ENCODE measurements at regions not wholly inside any gene's neighbourhood (a gene's known extent, or its start where the extent isn't known, plus 50 kb on each side); places are given as distances from the start of the nearest gene placed in this dataset.
"Not testable (repeated sequence)": the region's sequence is repeated elsewhere in the genome, so short reads cannot be mapped to it uniquely, and the experiment has no call there.

DNA sequence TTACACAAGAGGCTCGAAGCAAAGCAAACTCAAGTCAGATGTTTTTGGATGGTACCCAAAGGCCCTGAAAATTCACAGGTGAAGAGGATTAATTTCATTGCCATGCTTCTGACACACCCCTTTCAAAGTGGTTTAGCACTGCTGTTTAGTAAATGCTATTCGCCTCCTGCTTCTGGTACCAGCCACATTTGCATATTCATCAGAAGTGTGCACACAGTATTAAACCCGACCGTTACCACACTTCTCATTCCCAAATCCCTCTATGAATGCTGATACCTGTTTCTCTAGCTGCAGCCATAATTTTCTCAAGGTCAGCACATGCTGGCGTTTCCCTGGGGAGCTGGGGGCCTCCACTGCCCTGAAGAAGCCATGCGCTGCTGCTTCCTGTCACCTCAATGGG, 179.8 kb upstream of the DAB1 start:
- Mint-ChIP-seq H3K4me1 (no peaks in the 10 kb centered on the region), H3K4me3 (no peak overlapping the region), H3K27me3 (peaks cover 23% of the 10 kb centered on the region), H3K9me3 (no peaks in the 10 kb centered on the region), H3K36me3 (ENCODE audit: insufficient read depth) (no peaks in the 10 kb centered on the region), H3K27ac (ENCODE audit: low read depth) (no peak overlapping the region)
- DNase-seq (ENCODE audit: low spot score in 2 of 2) (no peak), ATAC-seq (replicated peaks; ENCODE audit: extremely low read depth, poor library complexity, severe bottlenecking) (no peak)

- no peaks in the 10 kb centered on the region for H3K4me1 Mint-ChIP-seq
- DNase-seq (ENCODE audit: low spot score in 2 of 2) (no peak), ATAC-seq (replicated peaks; ENCODE audit: extremely low read depth, poor library complexity, severe bottlenecking) (no peak)
- no peak overlapping the region for H3K27ac Mint-ChIP-seq (ENCODE audit: low read depth)
- no peak overlapping the region for H3K4me3 Mint-ChIP-seq
- H3K36me3 Mint-ChIP-seq (ENCODE audit: insufficient read depth), result no peaks in the 10 kb centered on the region
- peaks cover 5% of the 10 kb centered on the region for H3K9me3 Mint-ChIP-seq
- H3K27me3 Mint-ChIP-seq, result peaks cover 25% of the 10 kb centered on the region
These were observed 176.6 kb upstream of the DAB1 start for GRCh38 chr1:57600424-57600823.

DNA sequence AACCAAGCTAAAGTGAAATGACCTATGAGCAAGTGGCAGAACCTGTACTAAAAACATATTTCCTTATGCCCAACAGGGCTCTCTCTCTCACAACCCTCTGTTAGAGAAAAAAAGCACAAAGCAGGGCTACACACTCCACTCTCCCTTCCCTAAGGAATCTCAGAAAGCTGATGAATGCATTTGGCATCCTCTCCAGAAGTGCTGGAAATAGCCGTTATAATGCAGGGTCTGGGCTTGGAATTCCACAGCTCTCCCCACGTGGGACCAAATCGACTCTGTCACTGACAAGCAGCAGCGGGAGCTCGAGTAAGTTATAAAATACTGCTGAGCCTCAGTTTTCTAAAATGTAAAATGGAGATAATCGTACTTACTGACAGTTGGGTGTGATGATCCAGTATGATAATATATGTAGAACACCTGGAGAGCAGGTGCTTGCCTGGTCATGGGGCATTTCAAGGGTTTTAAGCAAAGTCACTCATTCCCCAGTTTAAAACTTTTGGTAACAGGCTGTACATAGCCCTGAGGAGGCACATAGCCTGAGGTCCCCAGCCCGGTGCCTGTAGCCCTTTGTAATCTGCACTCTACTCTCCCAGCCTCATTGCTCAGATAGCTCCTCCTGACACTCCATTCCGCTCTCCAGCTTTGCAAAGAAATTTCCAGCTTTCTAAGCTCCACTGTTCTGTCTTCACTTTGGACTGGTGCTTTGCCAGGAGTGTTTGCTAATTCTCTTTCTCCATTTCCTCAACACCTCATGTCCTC, 175.6 kb upstream of the DAB1 start:
- no peak overlapping the region for H3K27ac Mint-ChIP-seq (ENCODE audit: low read depth)
- ATAC-seq (replicated peaks; ENCODE audit: extremely low read depth, poor library complexity, severe bottlenecking), result no peak

DNA sequence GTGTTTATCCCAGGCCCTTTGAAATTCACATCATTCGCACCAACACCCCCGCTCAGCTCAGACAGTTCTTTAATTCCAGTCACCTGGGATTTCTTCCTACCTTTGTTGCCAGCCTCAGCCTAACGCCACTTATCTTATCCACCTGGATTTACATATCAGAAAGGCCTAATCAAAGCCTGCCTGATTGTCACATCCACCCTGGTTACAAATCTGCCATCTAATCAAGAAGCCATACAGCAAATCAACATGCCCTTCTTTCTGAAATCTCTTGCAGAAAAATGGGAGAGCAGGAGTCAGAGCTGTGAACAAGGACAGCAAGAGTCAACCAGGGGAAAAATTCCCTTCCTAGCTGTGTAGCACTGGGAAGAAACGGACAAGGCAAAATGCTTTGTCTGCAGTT, 173.2 kb upstream of the DAB1 start:
- DNase-seq (ENCODE audit: low spot score in 2 of 2) (no peak), ATAC-seq (replicated peaks; ENCODE audit: extremely low read depth, poor library complexity, severe bottlenecking) (no peak)
- Mint-ChIP-seq H3K36me3 (ENCODE audit: insufficient read depth) (no peaks in the 10 kb centered on the region), H3K27ac (ENCODE audit: low read depth) (no peak overlapping the region), H3K4me1 (no peaks in the 10 kb centered on the region), H3K27me3 (peaks cover 21% of the 10 kb centered on the region), H3K9me3 (peaks cover 5% of the 10 kb centered on the region), H3K4me3 (no peak overlapping the region)

More for the DNA sequence above, 175.6 kb upstream of the DAB1 start:
- Mint-ChIP-seq H3K36me3 (ENCODE audit: insufficient read depth) (no peaks in the 10 kb centered on the region), H3K4me1 (no peaks in the 10 kb centered on the region), H3K27me3 (peaks cover 27% of the 10 kb centered on the region), H3K4me3 (no peak overlapping the region), H3K9me3 (peaks cover 5% of the 10 kb centered on the region)
- no peak for DNase-seq (ENCODE audit: low spot score in 2 of 2)

DNA sequence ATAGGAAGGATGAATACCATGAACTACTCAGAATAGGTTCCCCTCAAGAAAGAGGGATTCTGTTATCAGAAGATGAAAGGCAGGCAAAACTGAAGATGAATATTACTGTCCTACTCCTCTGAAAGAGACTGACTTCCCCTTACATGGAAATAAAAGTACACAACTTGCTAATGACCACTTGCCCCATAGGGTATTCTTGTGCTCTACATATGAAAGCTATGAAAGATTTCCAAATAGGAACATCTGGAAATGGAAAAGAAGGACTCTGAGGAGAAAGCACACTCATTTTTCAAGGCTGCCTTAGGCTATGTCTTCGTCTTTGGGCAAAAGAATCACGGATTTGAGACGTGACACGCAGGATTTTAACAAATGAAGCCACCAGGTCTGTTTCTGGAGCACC, 170.1 kb upstream of the DAB1 start:
- Mint-ChIP-seq H3K27ac (ENCODE audit: low read depth) (no peak overlapping the region), H3K36me3 (ENCODE audit: insufficient read depth) (no peaks in the 10 kb centered on the region), H3K9me3 (peaks cover 5% of the 10 kb centered on the region), H3K4me3 (no peak overlapping the region), H3K27me3 (peaks cover 16% of the 10 kb centered on the region), H3K4me1 (no peaks in the 10 kb centered on the region)
- ATAC-seq (replicated peaks; ENCODE audit: extremely low read depth, poor library complexity, severe bottlenecking) (no peak), DNase-seq (ENCODE audit: low spot score in 2 of 2) (no peak)

DNA sequence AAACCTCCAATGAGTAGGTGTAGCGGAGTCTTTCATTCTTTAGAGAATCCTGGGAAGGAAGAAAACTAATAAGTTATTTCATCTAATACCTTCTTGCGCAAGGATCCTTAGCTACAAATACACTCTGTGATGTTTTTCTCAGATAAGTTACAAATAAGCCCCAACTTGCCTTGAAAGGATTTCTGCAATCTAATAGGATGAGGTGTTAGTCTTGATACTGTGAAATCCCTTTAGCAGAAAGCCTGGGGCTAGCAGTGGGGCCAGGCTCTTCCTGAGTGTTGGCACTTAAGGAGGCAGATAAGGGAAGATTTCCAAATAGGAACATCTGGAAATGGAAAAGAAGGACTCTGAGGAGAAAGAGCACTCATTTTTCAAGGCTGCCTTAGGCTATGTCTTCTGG, 168.0 kb upstream of the DAB1 start:
- no peak overlapping the region for H3K4me3 Mint-ChIP-seq
- no peaks in the 10 kb centered on the region for H3K4me1 Mint-ChIP-seq
- H3K9me3 Mint-ChIP-seq, result peaks cover 5% of the 10 kb centered on the region
- H3K27me3 Mint-ChIP-seq, result peaks cover 9% of the 10 kb centered on the region
- DNase-seq (ENCODE audit: low spot score in 2 of 2) (no peak), ATAC-seq (replicated peaks; ENCODE audit: extremely low read depth, poor library complexity, severe bottlenecking) (no peak)
- H3K36me3 Mint-ChIP-seq (ENCODE audit: insufficient read depth), result no peaks in the 10 kb centered on the region
- no peak overlapping the region for H3K27ac Mint-ChIP-seq (ENCODE audit: low read depth)

- H3K4me3 Mint-ChIP-seq, result no peak overlapping the region
- no peak for DNase-seq (ENCODE audit: low spot score in 2 of 2)
- H3K27ac Mint-ChIP-seq (ENCODE audit: low read depth), result no peak overlapping the region
- peaks cover 5% of the 10 kb centered on the region for H3K9me3 Mint-ChIP-seq
- no peaks in the 10 kb centered on the region for H3K36me3 Mint-ChIP-seq (ENCODE audit: insufficient read depth)
- H3K4me1 Mint-ChIP-seq, result no peaks in the 10 kb centered on the region
- ATAC-seq (replicated peaks; ENCODE audit: extremely low read depth, poor library complexity, severe bottlenecking), result no peak
- peaks cover 7% of the 10 kb centered on the region for H3K27me3 Mint-ChIP-seq
These were observed 167.1 kb upstream of the DAB1 start for GRCh38 chr1:57590978-57591377.

GRCh38 chr1:57586842-57587241, 163.0 kb upstream of the DAB1 start:
- Mint-ChIP-seq H3K36me3 (ENCODE audit: insufficient read depth) (no peaks in the 10 kb centered on the region), H3K4me3 (no peak overlapping the region), H3K9me3 (no peaks in the 10 kb centered on the region), H3K27ac (ENCODE audit: low read depth) (no peak overlapping the region), H3K4me1 (no peaks in the 10 kb centered on the region), H3K27me3 (no peaks in the 10 kb centered on the region)
- ATAC-seq (replicated peaks; ENCODE audit: extremely low read depth, poor library complexity, severe bottlenecking) (no peak), DNase-seq (ENCODE audit: low spot score in 2 of 2) (no peak)

DNA sequence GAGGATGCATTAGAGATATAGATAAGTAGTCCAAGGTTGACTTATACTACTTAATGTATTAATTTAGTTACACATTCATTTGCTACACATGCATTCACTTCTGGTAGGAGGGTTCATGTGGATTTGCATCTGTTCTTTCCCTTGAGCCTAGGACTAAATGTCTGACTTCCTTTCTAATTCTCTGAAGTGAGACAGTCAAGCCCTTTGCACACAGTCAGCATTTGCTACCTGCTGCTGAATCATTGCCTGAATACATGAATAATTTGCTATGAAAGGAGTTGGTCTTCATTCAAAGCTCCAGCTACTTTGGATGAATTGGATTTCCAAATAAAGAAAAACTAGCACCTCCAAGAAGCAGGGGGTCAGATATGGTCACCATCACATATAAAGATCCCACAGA, 154.8 kb upstream of the DAB1 start:
- Mint-ChIP-seq H3K27ac (ENCODE audit: low read depth) (no peak overlapping the region), H3K9me3 (no peaks in the 10 kb centered on the region), H3K4me1 (no peaks in the 10 kb centered on the region), H3K4me3 (no peak overlapping the region), H3K36me3 (ENCODE audit: insufficient read depth) (no peaks in the 10 kb centered on the region), H3K27me3 (peaks cover 7% of the 10 kb centered on the region)
- DNase-seq (ENCODE audit: low spot score in 2 of 2), result no peak
- ATAC-seq (replicated peaks; ENCODE audit: extremely low read depth, poor library complexity, severe bottlenecking), result no peak

- DNase-seq (ENCODE audit: low spot score in 2 of 2), result no peak
- Mint-ChIP-seq H3K27me3 (peaks cover 7% of the 10 kb centered on the region), H3K27ac (ENCODE audit: low read depth) (no peak overlapping the region), H3K9me3 (no peaks in the 10 kb centered on the region), H3K4me3 (no peak overlapping the region), H3K4me1 (no peaks in the 10 kb centered on the region), H3K36me3 (ENCODE audit: insufficient read depth) (no peaks in the 10 kb centered on the region)
- no peak for ATAC-seq (replicated peaks; ENCODE audit: extremely low read depth, poor library complexity, severe bottlenecking)
These were observed 154.2 kb upstream of the DAB1 start for GRCh38 chr1:57578099-57578498.

- no peak for DNase-seq (ENCODE audit: low spot score in 2 of 2)
- Mint-ChIP-seq H3K4me3 (no peak overlapping the region), H3K27me3 (peaks cover 7% of the 10 kb centered on the region), H3K36me3 (ENCODE audit: insufficient read depth) (no peaks in the 10 kb centered on the region), H3K9me3 (no peaks in the 10 kb centered on the region), H3K27ac (ENCODE audit: low read depth) (no peak overlapping the region), H3K4me1 (no peaks in the 10 kb centered on the region)
- no peak for ATAC-seq (replicated peaks; ENCODE audit: extremely low read depth, poor library complexity, severe bottlenecking)
These were observed 152.9 kb upstream of the DAB1 start for GRCh38 chr1:57576756-57577155.

- Mint-ChIP-seq H3K9me3 (peaks cover 6% of the 10 kb centered on the region), H3K36me3 (ENCODE audit: insufficient read depth) (no peaks in the 10 kb centered on the region), H3K4me1 (no peaks in the 10 kb centered on the region), H3K4me3 (no peak overlapping the region), H3K27ac (ENCODE audit: low read depth) (no peak overlapping the region), H3K27me3 (peaks cover 7% of the 10 kb centered on the region)
- no peak for DNase-seq (ENCODE audit: low spot score in 2 of 2)
- ATAC-seq (replicated peaks; ENCODE audit: extremely low read depth, poor library complexity, severe bottlenecking), result no peak
These were observed 148.2 kb upstream of the DAB1 start for GRCh38 chr1:57572016-57572415.

GRCh38 chr1:57558066-57558465, 134.2 kb upstream of the DAB1 start:
- not testable (repeated sequence) for ATAC-seq (replicated peaks; ENCODE audit: extremely low read depth, poor library complexity, severe bottlenecking); H3K36me3 Mint-ChIP-seq (ENCODE audit: insufficient read depth); DNase-seq (ENCODE audit: low spot score in 2 of 2); H3K27me3 Mint-ChIP-seq; H3K4me3 Mint-ChIP-seq; H3K27ac Mint-ChIP-seq (ENCODE audit: low read depth); H3K4me1 Mint-ChIP-seq
- H3K9me3 Mint-ChIP-seq, result peaks cover 11% of the 10 kb centered on the region

Measured in central memory CD8-positive, alpha-beta T cell (primary cell).